ENCODE measurements at regions not wholly inside any gene's neighbourhood (a gene's known extent, or its start where the extent isn't known, plus 50 kb on each side); places are given as distances from the start of the nearest gene placed in this dataset.

GRCh38 chr1:101435831-101436511, 199.2 kb downstream of the S1PR1 start:
- intact Hi-C loops (cut with micrococcal nuclease) = loop anchor here (5.0 kb wide), 2 partner anchors 59 to 514 kb away; no protein-coding TSS in a partner anchor
- ChIA-PET CTCF (interaction anchor here (0.7 to 8.2 kb wide), 4 partner anchors 19 to 126 kb away, joined by 3 to 265 read pairs (median 21); no protein-coding TSS in a partner anchor), POLR2A (no interaction called here)
- peaks cover 5 to 6% of the 10 kb centered on the region in 2 experiments for H3K27me3 ChIP-seq (ENCODE audit: control insufficient read depth in 2 of 2, insufficient read depth in 2 of 2, low read length in 2 of 2)
- H3K4me3 ChIP-seq (replicated peaks in 1 of 3; ENCODE audit: insufficient read depth in 1 of 3, low read depth in 1 of 3, low read length in 3 of 3) = no peak overlapping the region
- TF ChIP-seq CTCF (IDR thresholded peaks at IDR 0.05; ENCODE audit: extremely low read depth in 1 of 2, insufficient read depth in 1 of 2, low read depth in 1 of 2, low read length in 2 of 2) = no peak
- TF ChIP-seq MAX (IDR thresholded peaks at IDR 0.05; ENCODE audit: insufficient read depth, insufficient read length) = no peak
- TF ChIP-seq POLR2A (IDR thresholded peaks at IDR 0.05; ENCODE audit: low read depth, low read length) = no peak
- no peak for TF ChIP-seq JUN (IDR thresholded peaks at IDR 0.05; ENCODE audit: borderline replicate concordance, insufficient read depth, insufficient read length, low read depth)
- no peak for TF ChIP-seq EZH2 (IDR thresholded peaks at IDR 0.05; ENCODE audit: borderline replicate concordance, low read depth, low read length, severe bottlenecking)
- no peaks in the 10 kb centered on the region for H4K20me1 ChIP-seq (replicated peaks; ENCODE audit: control insufficient read depth, extremely low read depth, insufficient read depth, low read length)
- no peaks in the 10 kb centered on the region for H3K36me3 ChIP-seq (ENCODE audit: control insufficient read depth in 2 of 2, extremely low read depth in 1 of 2, insufficient read depth in 2 of 2, low read length in 2 of 2)
- H2AFZ ChIP-seq (ENCODE audit: low read depth, low read length) = no peak overlapping the region
- no peaks in the 10 kb centered on the region for H3K9me1 ChIP-seq (replicated peaks; ENCODE audit: control insufficient read depth, extremely low read depth, insufficient read depth, low read length)
- no peaks in the 10 kb centered on the region for H3K9me3 ChIP-seq (replicated peaks; ENCODE audit: control insufficient read depth, insufficient read depth, low read length)
- no peak overlapping the region for H3K4me2 ChIP-seq (ENCODE audit: insufficient read depth, low read length)
- no peak for FAIRE-seq
- no peak overlapping the region for H3K9ac ChIP-seq (replicated peaks; ENCODE audit: extremely low read depth, insufficient read depth, low read length)
- dilution Hi-C loops (cut with MboI; ENCODE audit: extremely low pct_ligation_motif_present, low sequenced_read_pairs) = no loop called here
- H3K27ac ChIP-seq (ENCODE audit: insufficient read depth, low read depth, low read length) = no peak overlapping the region
- no peaks in the 10 kb centered on the region for H3K4me1 ChIP-seq (ENCODE audit: control insufficient read depth, extremely low read depth, insufficient read depth, low read length)
- no peaks in the 10 kb centered on the region for H3K79me2 ChIP-seq (ENCODE audit: control insufficient read depth, insufficient read depth, low read length)
- DNase-seq (ENCODE audit: low read depth, low spot score) = no peak
- BruUV-seq (replicated peaks) = no TSS peak
